NCI-H524 (cell line): ENCODE measurements at regions not wholly inside any gene's neighbourhood (a gene's known extent, or its start where the extent isn't known, plus 50 kb on each side); places are given as distances from the start of the nearest gene placed in this dataset.
A peak's percentile ranks its signal among the peaks of the same experiment; 100 is the strongest.

Source experiments
- DNase-seq, 2 experiments: peaks; one replicate each; lab custom pipeline; 2025; lab: John Stamatoyannopoulos, UW

DNA sequence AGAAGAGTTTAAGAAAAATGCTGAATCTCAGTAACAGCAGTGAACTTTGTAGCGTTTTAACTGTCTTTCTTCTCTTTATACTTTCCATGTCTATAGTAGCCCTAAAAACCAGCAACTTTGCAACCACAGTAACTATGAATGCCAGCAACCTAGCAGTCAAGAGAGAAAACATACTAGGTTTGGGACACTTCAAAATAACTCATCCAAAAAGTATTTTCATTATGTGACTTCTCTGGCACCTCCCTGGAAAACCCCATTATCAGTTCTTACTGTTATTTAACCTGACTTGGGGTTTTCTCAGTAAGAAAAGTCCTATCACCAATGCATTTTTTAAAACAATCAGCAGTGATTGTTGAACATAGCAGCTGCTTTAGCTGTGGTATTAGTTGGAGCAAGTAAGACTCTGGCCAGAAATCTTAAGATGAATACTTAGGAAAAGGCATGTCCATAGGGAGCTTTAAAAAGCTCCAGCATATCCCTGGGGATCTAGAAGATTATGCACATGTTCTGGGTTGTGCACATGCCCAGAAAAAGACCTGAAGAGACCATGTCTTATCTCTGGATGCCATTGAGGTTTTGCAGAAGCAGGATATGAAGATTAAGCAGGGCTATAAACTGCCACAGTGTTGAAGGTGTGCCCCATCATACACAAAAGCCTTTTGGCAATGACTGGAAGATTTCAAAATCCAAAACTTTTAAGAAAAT lies 411.3 kb downstream of the CMPK2 start:
- DNase-seq: no peak

DNA sequence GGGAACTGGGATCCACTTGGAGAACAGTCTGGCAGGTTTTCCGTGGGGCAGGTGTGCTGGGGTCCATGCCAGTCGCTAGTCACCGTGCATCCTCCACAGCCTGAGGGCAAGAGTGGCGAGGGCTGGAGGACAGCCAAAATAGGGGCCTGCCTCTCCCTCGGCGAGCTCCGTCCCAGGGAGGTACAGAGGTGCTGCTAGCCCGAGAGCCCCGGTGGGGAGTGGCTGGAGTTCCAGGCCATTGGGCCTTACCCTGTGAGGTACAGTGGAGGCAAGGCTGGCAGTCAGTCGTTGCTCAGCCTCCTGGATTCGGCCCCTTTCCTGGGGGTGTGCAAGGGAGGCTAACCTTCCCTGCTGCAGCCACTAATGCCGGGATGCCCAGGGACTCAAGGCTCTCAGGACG lies 406.6 kb downstream of the CMPK2 start:
- DNase-seq: no peak

- DNase-seq: no peak
Measured at GRCh38 chr2:6470518-6470917, 395.2 kb downstream of the CMPK2 start.

- DNase-seq: no peak
Measured at GRCh38 chr2:6471419-6471818, 394.3 kb downstream of the CMPK2 start.

GRCh38 chr2:6474161-6475140 lies 391.3 kb downstream of the CMPK2 start:
- no peak for DNase-seq

- DNase-seq: no peak
Measured at GRCh38 chr2:6475155-6475940, 390.4 kb downstream of the CMPK2 start.

GRCh38 chr2:6480514-6480913 lies 385.2 kb downstream of the CMPK2 start:
- no peak for DNase-seq

DNA sequence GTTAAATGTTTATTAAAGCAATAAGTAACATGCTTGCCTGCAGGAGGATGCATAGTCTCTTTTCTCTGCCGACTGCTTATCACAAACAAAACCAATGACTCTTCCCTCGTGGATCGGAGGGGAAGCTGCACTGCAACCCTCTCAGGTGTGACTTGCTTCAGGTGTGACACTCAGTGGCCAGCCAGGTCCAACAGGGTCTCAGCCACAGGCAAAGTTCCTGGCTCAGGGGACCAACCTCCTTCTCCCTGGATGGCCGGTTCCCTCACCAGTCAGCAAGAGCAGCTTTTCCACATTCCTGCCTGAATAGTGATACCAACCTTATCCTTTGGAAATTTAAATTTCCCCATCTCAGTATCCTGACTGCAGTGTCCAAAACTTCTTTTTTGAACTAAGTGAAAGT lies 383.5 kb downstream of the CMPK2 start:
- no peak for DNase-seq

DNA sequence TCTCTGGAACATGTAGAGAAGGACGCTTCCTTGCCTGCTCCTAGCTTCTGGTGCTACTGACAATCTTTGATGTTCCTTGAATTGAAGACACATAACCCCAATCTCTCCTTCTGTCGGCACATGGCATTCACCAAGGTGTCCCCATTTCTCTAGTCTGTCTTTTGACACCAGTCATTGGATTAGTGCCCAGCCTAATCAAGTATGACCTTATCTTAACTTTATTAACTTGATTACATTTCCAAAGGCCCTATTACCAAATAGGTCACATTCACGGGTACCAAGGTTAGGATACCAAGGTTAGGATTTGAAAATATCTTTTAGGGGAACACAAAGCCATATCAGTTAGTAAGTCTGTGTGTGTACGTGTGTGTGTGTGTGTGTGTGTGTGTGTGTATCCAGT lies 377.9 kb downstream of the CMPK2 start:
- DNase-seq: no peak

DNA sequence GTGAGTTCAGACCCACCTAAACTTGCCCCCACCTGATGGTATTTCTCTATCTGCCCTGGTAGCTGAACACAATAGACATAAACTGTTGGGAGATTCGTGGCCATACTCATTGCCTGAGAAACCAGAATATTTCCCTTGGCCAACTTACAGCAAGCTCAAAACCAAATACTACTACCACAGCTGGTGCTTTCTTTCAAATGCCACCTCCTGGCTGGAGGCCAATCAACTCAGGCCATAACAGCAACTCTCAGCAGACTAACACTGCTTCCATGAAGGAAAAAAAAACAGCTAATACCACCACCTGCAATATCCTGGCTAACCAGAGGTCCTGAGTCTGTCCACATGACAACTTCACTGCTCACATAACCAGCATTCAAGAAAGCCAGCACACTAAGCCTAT lies 373.1 kb downstream of the CMPK2 start:
- peak; percentile 4 to 66 for DNase-seq

DNA sequence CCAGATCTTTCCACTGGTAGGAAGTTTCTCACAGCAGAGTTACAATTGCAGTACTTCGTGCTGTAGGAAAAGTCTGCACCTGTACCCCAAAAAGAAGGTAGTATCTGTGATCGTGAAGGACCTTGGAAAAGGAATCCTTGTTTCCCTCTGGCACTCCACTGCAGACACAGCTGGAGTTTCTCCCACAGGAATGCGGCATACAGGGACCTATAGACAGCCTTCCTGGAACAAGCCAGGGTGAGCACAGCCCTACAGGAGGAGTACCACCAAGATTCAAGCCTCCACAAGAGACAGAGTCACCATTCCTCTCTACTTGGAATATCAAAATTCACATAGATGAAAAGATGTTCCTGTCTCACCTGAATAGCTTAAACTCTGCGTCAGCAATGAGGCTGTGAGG lies 372.4 kb downstream of the CMPK2 start:
- no peak for DNase-seq

GRCh38 chr2:6493669-6494068 lies 372.0 kb downstream of the CMPK2 start:
- DNase-seq: no peak

DNA sequence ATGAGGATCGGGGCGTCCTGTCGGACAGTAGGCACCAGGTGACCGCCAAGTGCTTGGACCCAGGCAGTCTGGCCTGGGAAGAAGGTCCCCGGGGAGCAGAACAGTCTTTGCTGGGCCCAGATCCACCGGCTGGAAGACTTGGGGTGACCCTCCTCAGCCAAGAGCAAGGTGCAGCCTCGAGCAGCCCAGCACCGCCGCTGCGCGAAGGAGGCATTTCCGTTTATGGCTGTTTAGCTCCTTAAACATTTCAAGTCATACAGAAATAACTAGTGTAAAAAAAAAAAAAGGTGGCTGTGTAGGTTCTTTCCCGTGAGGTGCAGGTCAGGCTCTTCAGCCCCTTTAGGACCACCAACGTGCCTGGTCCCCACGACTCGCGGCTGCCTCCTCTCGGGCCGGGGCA lies 370.2 kb downstream of the CMPK2 start:
- no peak for DNase-seq

DNA sequence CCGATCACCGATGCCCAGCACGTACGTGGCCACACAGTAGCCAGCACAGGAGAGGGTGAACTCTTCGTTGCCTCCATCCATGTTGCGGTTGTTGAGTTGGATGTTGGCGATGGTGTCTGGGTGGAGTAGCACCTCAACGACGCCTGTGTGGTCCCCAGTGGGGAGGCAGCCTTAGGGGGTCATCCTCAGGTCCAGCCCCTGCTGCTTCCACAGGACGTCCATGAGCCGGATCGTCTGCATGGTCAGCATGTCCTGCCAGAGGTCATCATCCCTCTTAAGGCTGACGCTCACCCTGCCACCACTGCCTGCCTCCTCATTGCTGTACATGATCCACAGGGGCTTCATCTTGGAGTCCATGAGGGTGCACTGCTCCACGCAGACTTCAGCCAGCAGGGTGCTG lies 369.3 kb downstream of the CMPK2 start:
- DNase-seq: no peak

DNA sequence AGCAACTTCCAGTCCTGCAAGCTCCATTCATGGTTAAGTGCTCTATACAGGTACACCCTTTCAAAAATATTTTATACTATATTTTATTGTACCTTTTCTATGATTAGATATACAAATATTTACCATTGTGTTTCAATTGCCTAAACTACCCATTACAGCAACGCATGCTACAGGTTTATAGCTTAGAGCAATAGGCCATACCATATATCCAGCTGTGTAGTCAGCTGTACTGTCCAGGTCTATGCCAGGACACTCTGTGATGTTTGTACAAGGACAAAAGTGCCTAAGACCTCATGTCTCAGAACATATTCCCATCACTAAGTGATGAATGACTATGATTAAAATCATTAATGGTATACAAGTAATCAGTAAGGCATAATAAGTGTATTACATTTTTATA lies 368.7 kb downstream of the CMPK2 start:
- no peak for DNase-seq

GRCh38 chr2:6498841-6499240 lies 366.9 kb downstream of the CMPK2 start:
- no peak for DNase-seq

DNA sequence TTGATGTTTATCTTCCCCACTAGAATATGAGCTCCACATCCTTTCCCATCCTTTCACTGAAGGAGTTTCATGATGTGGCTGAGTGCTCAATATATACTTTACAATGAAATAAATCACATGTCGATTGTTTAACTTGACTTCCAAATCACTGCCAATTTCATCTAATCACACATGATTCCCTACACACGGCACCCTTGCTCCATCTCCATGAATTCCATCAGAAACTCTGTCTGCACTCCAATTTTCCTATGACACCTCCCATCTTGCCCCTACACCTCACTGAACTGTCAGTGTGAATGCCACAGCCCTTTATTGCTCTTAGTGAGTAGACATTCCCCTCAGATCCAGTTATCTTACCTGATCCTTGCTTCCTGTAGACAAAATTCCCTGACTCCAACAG lies 366.0 kb downstream of the CMPK2 start:
- no peak for DNase-seq

DNA sequence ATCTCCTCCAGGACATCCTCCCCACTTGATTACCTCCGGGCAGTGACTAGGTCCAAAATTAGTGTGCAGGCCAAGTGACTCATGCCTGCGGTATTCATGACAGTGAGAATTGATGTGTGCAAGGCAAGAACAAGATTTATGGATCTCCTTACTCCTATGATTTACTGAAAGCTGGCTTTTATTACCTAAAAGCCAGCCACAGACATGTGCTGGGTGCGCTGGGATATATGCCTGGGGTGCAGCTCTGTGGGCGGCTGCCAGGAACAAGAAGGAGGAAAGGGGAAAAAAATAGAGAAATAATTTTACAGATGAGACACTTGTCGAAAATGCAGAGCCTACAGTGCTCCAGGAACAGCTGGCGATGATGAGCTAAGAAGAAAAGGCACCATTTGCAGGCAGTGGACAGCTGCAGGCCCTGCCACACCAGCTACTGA lies 359.3 kb downstream of the CMPK2 start:
- DNase-seq: no peak

DNA sequence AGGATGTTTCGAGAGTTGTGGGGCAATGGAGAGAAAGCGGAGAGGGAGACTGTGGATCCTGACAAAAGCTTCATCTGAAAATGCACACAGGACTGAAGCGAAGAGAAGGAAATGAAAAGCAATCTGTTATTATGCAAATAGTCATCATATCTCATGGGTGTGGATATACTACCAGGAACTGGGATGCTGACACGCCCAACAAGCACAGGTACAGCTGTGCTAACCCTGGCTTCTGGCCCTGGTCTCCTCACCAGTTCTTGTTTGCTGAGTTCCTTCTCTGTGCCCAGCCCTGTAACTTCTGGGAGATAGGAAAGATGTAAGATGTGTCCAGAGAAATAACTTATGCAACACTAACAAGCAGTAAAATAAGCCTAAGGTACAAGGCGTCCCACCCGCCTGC lies 358.8 kb downstream of the CMPK2 start:
- DNase-seq: no peak

DNA sequence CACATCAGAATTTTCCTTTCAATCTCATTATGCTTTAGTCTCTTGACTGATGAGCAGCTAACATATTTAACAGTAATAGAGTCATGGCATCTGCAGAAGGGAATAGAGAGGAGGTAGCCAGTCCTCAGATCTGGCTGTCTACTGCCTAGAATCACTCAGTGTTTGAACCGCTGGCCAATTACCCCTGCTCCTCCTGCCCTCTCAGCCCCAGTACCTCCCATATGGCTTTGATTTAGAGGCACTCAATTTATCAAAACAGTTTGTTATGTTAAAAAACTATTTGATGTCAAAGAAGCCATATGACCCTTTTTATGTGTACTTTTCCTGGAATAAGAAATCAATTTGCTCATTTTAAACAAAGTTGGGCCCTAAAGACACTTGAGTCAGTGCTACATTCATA lies 355.2 kb downstream of the CMPK2 start:
- DNase-seq: no peak

DNA sequence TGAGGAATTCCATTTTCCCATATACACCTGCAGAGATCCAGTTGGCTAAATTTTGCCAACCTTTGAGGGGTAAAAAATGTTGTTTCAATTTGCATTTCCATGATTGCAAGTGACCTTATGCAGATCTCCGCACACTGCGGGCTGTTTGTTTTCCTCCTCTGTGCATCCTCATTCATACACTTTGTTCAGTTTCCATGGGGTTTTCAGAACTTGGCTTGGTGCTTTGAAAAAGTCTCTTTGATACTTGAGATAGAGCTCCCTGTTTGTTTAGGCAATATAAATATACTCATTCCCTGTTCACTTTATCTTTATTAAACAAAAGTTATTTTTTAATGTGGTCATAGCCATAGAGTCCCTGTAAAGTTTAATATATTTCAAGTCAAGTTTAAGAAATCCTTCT lies 353.1 kb downstream of the CMPK2 start:
- no peak for DNase-seq

DNA sequence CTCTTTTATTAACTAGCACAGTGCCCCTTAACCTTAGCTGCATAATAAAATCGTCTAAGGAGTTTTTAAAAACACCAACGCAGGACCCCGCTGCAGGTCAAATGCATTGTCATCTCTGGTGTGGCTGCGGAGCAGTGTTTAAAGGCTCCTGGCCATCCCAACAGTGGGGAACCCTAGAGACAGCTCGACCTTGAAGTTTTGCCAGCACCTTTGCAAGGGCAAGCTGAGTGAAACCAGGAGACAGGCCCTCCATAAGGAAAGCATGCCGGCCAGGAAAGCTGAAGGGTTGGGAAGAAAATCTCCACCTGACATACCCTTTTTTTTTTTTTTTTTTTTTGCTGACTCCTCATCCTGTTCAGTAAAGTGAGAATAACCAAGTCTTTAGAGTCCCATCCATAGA lies 349.0 kb downstream of the CMPK2 start:
- DNase-seq: no peak

GRCh38 chr2:6518361-6518760 lies 347.3 kb downstream of the CMPK2 start:
- no peak for DNase-seq
